GM18858 (cell line): ENCODE measurements at regions not wholly inside any gene's neighbourhood (a gene's known extent, or its start where the extent isn't known, plus 50 kb on each side); places are given as distances from the start of the nearest gene placed in this dataset.

ENCODE experiments used
- ATAC-seq: cut with Tn5 transposase; IDR thresholded peaks from one replicate; pipeline ENCODE4 v1.9.1; 2021; ENCODE audit not compliant: unreplicated experiment

- no peak for ATAC-seq
These were observed 123.5 kb upstream of the ZNF32 start for GRCh38 chr10:43772171-43772570.

GRCh38 chr10:43771675-43772074 lies 123.0 kb upstream of the ZNF32 start:
- no peak for ATAC-seq

- ATAC-seq = no peak
These were observed 116.8 kb upstream of the ZNF32 start for GRCh38 chr10:43765516-43765915.

- ATAC-seq = no peak
These were observed 115.2 kb upstream of the ZNF32 start for GRCh38 chr10:43763846-43764245.

- no peak for ATAC-seq
These were observed 111.8 kb upstream of the ZNF32 start for GRCh38 chr10:43760514-43760913.

- no peak for ATAC-seq
These were observed 110.5 kb upstream of the ZNF32 start for GRCh38 chr10:43759216-43759615.

GRCh38 chr10:43756341-43756740 lies 107.7 kb upstream of the ZNF32 start:
- ATAC-seq = no peak

- ATAC-seq = no peak
These were observed 106.0 kb upstream of the ZNF32 start for GRCh38 chr10:43754569-43755260.

GRCh38 chr10:43753397-43754061 lies 104.8 kb upstream of the ZNF32 start:
- ATAC-seq = no peak

- ATAC-seq = no peak
These were observed 104.0 kb upstream of the ZNF32 start for GRCh38 chr10:43752682-43753081.

GRCh38 chr10:43751646-43752045 lies 103.0 kb upstream of the ZNF32 start:
- ATAC-seq = no peak

- no peak for ATAC-seq
These were observed 101.4 kb upstream of the ZNF32 start for GRCh38 chr10:43749940-43750552.

GRCh38 chr10:43749145-43749576 lies 100.5 kb upstream of the ZNF32 start:
- no peak for ATAC-seq

- ATAC-seq = no peak
These were observed 99.9 kb upstream of the ZNF32 start for GRCh38 chr10:43748560-43748959.

- ATAC-seq = no peak
These were observed 98.2 kb upstream of the ZNF32 start for GRCh38 chr10:43746906-43747305.

GRCh38 chr10:43739161-43739560 lies 90.5 kb upstream of the ZNF32 start:
- ATAC-seq = no peak

- ATAC-seq = no peak
These were observed 88.3 kb upstream of the ZNF32 start for GRCh38 chr10:43737003-43737402.

- no peak for ATAC-seq
These were observed 87.2 kb upstream of the ZNF32 start for GRCh38 chr10:43735907-43736306.

- ATAC-seq = no peak
These were observed 86.0 kb upstream of the ZNF32 start for GRCh38 chr10:43734716-43735115.

GRCh38 chr10:43731486-43731885 lies 82.8 kb upstream of the ZNF32 start:
- no peak for ATAC-seq

GRCh38 chr10:43728425-43728824 lies 79.7 kb upstream of the ZNF32 start:
- no peak for ATAC-seq

GRCh38 chr10:43727935-43728334 lies 79.3 kb upstream of the ZNF32 start:
- ATAC-seq = no peak
